Endothelial cell of umbilical vein (primary cell): ENCODE measurements at regions not wholly inside any gene's neighbourhood (a gene's known extent, or its start where the extent isn't known, plus 50 kb on each side); places are given as distances from the start of the nearest gene placed in this dataset.

Source experiments
- BruUV-seq: library from RNA; stranded (reverse); fragments of 400-500 nt; replicated peaks from 2 replicates; lab custom pipeline; 2021; lab: Mats Ljungman, UMichigan
- CTCF ChIA-PET: fragments of 300-600, 350-600 bp; sonication (Branson Sonifier 250); formaldehyde crosslinking; loops from one replicate; lab custom pipeline; 2021; ENCODE audit warnings: antibody characterized with exemption, inconsistent platforms; lab: Charles Lee
- POLR2A ChIA-PET: fragments of 300-600, 350-600 bp; sonication (Branson Sonifier 250); formaldehyde crosslinking; loops from one replicate; lab custom pipeline; 2021; ENCODE audit warnings: antibody characterized with exemption, inconsistent platforms; lab: Charles Lee
- DNase-seq: peaks from one replicate; pipeline ENCODE4 v3.0.0-alpha.2; 2011; ENCODE audit warnings: low read depth, low spot score
- FAIRE-seq: peaks from 2 replicates; lab custom pipeline; 2011; peaks lifted over from hg19 to GRCh38; lab: Jason Lieb, UNC
- H2AFZ ChIP-seq: 2 replicates; pipeline ENCODE4 v1.6.0; 2012; ENCODE audit warnings: low read depth, low read length, control low read depth, inconsistent platforms
- H3K27ac ChIP-seq: 2 replicates; pipeline ENCODE4 v1.5.1; 2011; ENCODE audit warnings: low read depth, mild to moderate bottlenecking, control low read depth, low read length, moderate library complexity; ENCODE audit not compliant: insufficient read depth
- H3K27me3 ChIP-seq, 2 experiments: 2 replicates each; pipeline versions ENCODE4 v1.6.0 to v1.6.1; 2011; ENCODE audit warnings: low read length in 2 of 2, mixed read lengths in 1 of 2; ENCODE audit not compliant: control insufficient read depth in 2 of 2, insufficient read depth in 2 of 2
- H3K36me3 ChIP-seq, 2 experiments: 2 replicates in 1 of 2; 3 replicates in 1 of 2; pipeline ENCODE4 v1.5.1; 2011; ENCODE audit warnings: low read length in 2 of 2, mild to moderate bottlenecking in 1 of 2, moderate library complexity in 1 of 2; ENCODE audit not compliant: control insufficient read depth in 2 of 2, insufficient read depth in 2 of 2; ENCODE audit errors: extremely low read depth in 1 of 2
- H3K4me1 ChIP-seq: 3 replicates; pipeline ENCODE4 v1.5.1; 2011; ENCODE audit warnings: mild to moderate bottlenecking, low read length; ENCODE audit not compliant: control insufficient read depth, insufficient read depth; ENCODE audit errors: extremely low read depth
- H3K4me2 ChIP-seq: 2 replicates; pipeline ENCODE4 v1.6.1; 2011; ENCODE audit warnings: low read length, control low read depth, mixed read lengths; ENCODE audit not compliant: insufficient read depth
- H3K4me3 ChIP-seq, 3 experiments: fragments of 200-600 bp in 1 of 3; sonication (generic), shearing (Covaris generic) in 1 of 3; replicated peaks in 1 of 3; 2 replicates each; pipeline ENCODE4 v1.5.1; 2011 to 2016; ENCODE audit warnings: control low read depth in 3 of 3, low read length in 3 of 3, mild to moderate bottlenecking in 2 of 3, inconsistent platforms in 1 of 3, low read depth in 1 of 3, moderate library complexity in 1 of 3; ENCODE audit not compliant: insufficient read depth in 1 of 3
- H3K79me2 ChIP-seq: 2 replicates; pipeline ENCODE4 v1.6.0; 2012; ENCODE audit warnings: low read length, inconsistent platforms; ENCODE audit not compliant: control insufficient read depth, insufficient read depth
- H3K9ac ChIP-seq: replicated peaks from 2 replicates; pipeline ENCODE3; 2011; ENCODE audit warnings: low read length, control low read depth; ENCODE audit not compliant: insufficient read depth; ENCODE audit errors: extremely low read depth
- H3K9me1 ChIP-seq: replicated peaks from 3 replicates; pipeline ENCODE4 v1.6.0; 2011; ENCODE audit warnings: mild to moderate bottlenecking, low read length; ENCODE audit not compliant: control insufficient read depth, insufficient read depth; ENCODE audit errors: extremely low read depth
- H3K9me3 ChIP-seq: replicated peaks from 2 replicates; pipeline ENCODE4 v1.5.1; 2012; ENCODE audit warnings: low read length, inconsistent platforms; ENCODE audit not compliant: control insufficient read depth, insufficient read depth
- H4K20me1 ChIP-seq: replicated peaks from 2 replicates; pipeline ENCODE3; 2011; ENCODE audit warnings: mild to moderate bottlenecking, low read length; ENCODE audit not compliant: control insufficient read depth, insufficient read depth; ENCODE audit errors: extremely low read depth
- EZH2 ChIP-seq: IDR thresholded peaks from 2 replicates; pipeline ENCODE4 v1.6.1; 2012; ENCODE audit warnings: borderline replicate concordance, low read depth, mild to moderate bottlenecking, moderate library complexity, low read length, inconsistent platforms; ENCODE audit not compliant: severe bottlenecking
- FOS ChIP-seq: IDR thresholded peaks from 2 replicates; pipeline ENCODE4 v1.6.1; 2011; ENCODE audit warnings: mild to moderate bottlenecking, low read length, moderate library complexity, borderline replicate concordance; ENCODE audit not compliant: insufficient read depth
- GATA2 ChIP-seq: IDR thresholded peaks from 2 replicates; pipeline ENCODE4 v1.7.0; 2011; ENCODE audit warnings: low read depth, mild to moderate bottlenecking, moderate library complexity, mixed read lengths, low read length; ENCODE audit not compliant: insufficient read length, insufficient read depth
- JUN ChIP-seq: IDR thresholded peaks from 2 replicates; pipeline ENCODE4 v1.6.1; 2011; ENCODE audit warnings: borderline replicate concordance, low read depth; ENCODE audit not compliant: insufficient read length, insufficient read depth
- MYC ChIP-seq: IDR thresholded peaks from one replicate; pipeline ENCODE4 v1.6.1; 2011; ENCODE audit warnings: mild to moderate bottlenecking, low read depth, low read length
- POLR2A ChIP-seq: IDR thresholded peaks from 2 replicates; pipeline ENCODE4 v1.6.1; 2012; ENCODE audit warnings: low read depth, mild to moderate bottlenecking, control low read depth, low read length
- POLR2AphosphoS5 ChIP-seq: IDR thresholded peaks from 2 replicates; pipeline ENCODE4 v1.6.1; 2012; ENCODE audit warnings: low read depth, mild to moderate bottlenecking, control low read depth, low read length, moderate library complexity; ENCODE audit not compliant: insufficient read depth
- dilution Hi-C: fragments of 300-500 bp; cut with MboI; formaldehyde crosslinking; loops from one replicate; pipeline ENCODE4 v1.15.0; 2019; ENCODE audit warnings: low sequenced_read_pairs; ENCODE audit not compliant: extremely low pct_ligation_motif_present
- intact Hi-C: fragments of 100-400 bp; cut with micrococcal nuclease; formaldehyde crosslinking; loops from one replicate; pipeline ENCODE4 v1.10.0; 2022
- TF ChIP-seq, protein P1 (sequence below): IDR thresholded peaks from 2 replicates; pipeline ENCODE4 v1.6.1; 2011; ENCODE audit not compliant: insufficient read depth, insufficient read length
- TF ChIP-seq, protein P2 (sequence below), 2 donors: IDR thresholded peaks; 1 replicate in 1 of 2; 2 replicates in 1 of 2; pipeline ENCODE4 v1.5.1; 2011; ENCODE audit warnings: low read length in 2 of 2, mild to moderate bottlenecking in 2 of 2, moderate library complexity in 2 of 2, control low read depth in 1 of 2, inconsistent platforms in 1 of 2, low read depth in 1 of 2; ENCODE audit not compliant: insufficient read depth in 1 of 2; ENCODE audit errors: extremely low read depth in 1 of 2

DNA sequence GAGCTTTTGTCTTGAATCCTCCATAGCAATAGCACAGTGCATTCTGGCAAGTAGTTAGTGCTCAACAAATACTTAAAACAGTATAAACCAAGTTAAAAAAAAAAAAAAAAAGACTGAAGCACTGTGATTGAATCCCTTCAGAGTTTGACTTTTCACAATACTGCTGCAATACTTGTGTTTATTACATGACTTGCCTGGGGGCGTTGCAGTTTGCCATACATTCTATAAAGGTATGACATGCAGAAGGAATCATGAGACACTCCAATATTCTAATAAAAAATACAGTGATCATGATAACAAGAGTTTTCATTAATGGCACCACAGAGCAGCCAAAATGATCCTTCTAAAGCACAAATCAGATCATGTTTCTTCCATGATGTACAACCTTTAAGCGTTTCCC is 205.0 kb upstream of the CDKN3 start:
- dilution Hi-C loops, result no loop called here
- H3K27ac ChIP-seq, result no peak overlapping the region
- no peaks in the 10 kb centered on the region for H3K9me1 ChIP-seq
- ChIA-PET CTCF (no interaction called here), POLR2A (no interaction called here)
- no peaks in the 10 kb centered on the region for H4K20me1 ChIP-seq
- FAIRE-seq (no peak), DNase-seq (no peak)
- H2AFZ ChIP-seq, result no peak overlapping the region
- no peaks in the 10 kb centered on the region for H3K36me3 ChIP-seq
- no peaks in the 10 kb centered on the region for H3K27me3 ChIP-seq
- H3K4me1 ChIP-seq, result peaks cover 26% of the 10 kb centered on the region
- H3K4me3 ChIP-seq, result no peak overlapping the region
- intact Hi-C loops, result no loop called here
- H3K9me3 ChIP-seq, result no peaks in the 10 kb centered on the region
- H3K9ac ChIP-seq, result no peak overlapping the region
- no peaks in the 10 kb centered on the region for H3K79me2 ChIP-seq
- TF ChIP-seq, protein P1, sequence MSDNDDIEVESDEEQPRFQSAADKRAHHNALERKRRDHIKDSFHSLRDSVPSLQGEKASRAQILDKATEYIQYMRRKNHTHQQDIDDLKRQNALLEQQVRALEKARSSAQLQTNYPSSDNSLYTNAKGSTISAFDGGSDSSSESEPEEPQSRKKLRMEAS, result no peak
- TF ChIP-seq, protein P2, sequence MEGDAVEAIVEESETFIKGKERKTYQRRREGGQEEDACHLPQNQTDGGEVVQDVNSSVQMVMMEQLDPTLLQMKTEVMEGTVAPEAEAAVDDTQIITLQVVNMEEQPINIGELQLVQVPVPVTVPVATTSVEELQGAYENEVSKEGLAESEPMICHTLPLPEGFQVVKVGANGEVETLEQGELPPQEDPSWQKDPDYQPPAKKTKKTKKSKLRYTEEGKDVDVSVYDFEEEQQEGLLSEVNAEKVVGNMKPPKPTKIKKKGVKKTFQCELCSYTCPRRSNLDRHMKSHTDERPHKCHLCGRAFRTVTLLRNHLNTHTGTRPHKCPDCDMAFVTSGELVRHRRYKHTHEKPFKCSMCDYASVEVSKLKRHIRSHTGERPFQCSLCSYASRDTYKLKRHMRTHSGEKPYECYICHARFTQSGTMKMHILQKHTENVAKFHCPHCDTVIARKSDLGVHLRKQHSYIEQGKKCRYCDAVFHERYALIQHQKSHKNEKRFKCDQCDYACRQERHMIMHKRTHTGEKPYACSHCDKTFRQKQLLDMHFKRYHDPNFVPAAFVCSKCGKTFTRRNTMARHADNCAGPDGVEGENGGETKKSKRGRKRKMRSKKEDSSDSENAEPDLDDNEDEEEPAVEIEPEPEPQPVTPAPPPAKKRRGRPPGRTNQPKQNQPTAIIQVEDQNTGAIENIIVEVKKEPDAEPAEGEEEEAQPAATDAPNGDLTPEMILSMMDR (IDR thresholded peaks at IDR 0.05; ENCODE audit: extremely low read depth in 1 of 2, insufficient read depth in 1 of 2, low read depth in 1 of 2, low read length in 2 of 2), result no peak
- TF ChIP-seq FOS, result no peak
- TF ChIP-seq POLR2A, result no peak
- no peak for TF ChIP-seq JUN
- no peak for TF ChIP-seq POLR2AphosphoS5
- TF ChIP-seq EZH2, result no peak
- TF ChIP-seq MYC, result no peak
- no peak for TF ChIP-seq GATA2
- BruUV-seq, result no TSS peak
- H3K4me2 ChIP-seq, result no peak overlapping the region
